ENCODE measurements at regions not wholly inside any gene's neighbourhood (a gene's known extent, or its start where the extent isn't known, plus 50 kb on each side); places are given as distances from the start of the nearest gene placed in this dataset.

DNA sequence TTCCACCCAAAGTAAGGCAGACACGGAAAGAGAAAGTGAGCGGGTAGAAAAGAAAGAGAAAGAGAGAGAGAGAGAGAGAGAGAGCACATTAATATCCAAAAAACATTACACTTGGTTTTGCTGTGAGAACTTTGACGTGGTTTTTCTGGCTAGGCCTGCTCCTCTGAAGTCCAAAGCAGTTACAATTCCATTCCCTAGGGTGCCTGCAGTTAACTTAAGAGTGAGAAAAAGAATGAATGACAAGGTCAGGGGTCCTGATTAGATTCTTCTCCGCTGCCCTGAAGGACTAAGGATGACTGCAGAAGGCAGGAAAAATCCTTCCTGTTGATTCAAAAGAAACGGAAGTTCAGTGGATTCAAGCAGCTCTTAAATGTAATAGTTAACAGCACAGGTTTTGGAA lies 589.8 kb downstream of the PRELID2 start:
- TF ChIP-seq POLR2A (IDR thresholded peaks at IDR 0.05; ENCODE audit: low read length) (no peak), GATA1 (IDR thresholded peaks at IDR 0.05; ENCODE audit: low read depth, low read length) (no peak)
